Erythroblast (primary cell): ENCODE measurements at regions not wholly inside any gene's neighbourhood (a gene's known extent, or its start where the extent isn't known, plus 50 kb on each side); places are given as distances from the start of the nearest gene placed in this dataset.
"Not testable (repeated sequence)": the region's sequence is repeated elsewhere in the genome, so short reads cannot be mapped to it uniquely, and the experiment has no call there.

ENCODE experiments used
- DNase-seq, 2 experiments: peaks; one replicate each; lab custom pipeline; 2025; lab: John Stamatoyannopoulos, UW
- GATA1 ChIP-seq: IDR thresholded peaks from 2 replicates; pipeline ENCODE4 v1.6.1; 2011; ENCODE audit warnings: low read depth, mild to moderate bottlenecking, control low read depth, low read length, moderate library complexity
- POLR2A ChIP-seq: IDR thresholded peaks from 2 replicates; pipeline ENCODE4 v1.6.1; 2011; ENCODE audit warnings: mild to moderate bottlenecking, low read length

DNA sequence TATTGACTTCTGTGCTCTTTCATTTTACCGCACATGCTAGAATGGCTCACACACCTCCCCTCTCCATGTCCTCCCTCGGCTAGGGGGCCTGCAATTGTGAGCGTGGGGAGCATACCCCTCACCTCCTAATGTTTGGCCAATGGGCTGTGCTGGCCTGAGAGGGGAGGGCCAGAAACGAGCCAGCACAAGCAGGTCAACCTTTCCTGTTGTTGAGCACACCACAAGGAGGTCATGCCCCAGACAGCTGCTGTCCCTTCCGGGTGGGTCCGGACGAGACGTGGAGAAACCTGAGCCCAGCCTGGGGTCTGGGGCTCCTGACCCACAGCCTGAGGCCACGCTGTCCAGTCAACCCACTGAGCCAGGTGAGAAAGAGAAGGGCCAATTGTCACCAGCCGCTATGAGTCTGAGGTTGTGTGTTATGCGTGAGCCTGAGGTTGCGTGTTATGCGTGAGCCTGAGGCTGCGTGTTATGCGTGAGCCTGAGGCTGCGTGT is 77.4 kb downstream of the TTLL2 start:
- DNase-seq = no peak
- no peak for TF ChIP-seq POLR2A

GRCh38 chr6:167403427-167403826 is 78.5 kb downstream of the TTLL2 start:
- no peak for DNase-seq

DNA sequence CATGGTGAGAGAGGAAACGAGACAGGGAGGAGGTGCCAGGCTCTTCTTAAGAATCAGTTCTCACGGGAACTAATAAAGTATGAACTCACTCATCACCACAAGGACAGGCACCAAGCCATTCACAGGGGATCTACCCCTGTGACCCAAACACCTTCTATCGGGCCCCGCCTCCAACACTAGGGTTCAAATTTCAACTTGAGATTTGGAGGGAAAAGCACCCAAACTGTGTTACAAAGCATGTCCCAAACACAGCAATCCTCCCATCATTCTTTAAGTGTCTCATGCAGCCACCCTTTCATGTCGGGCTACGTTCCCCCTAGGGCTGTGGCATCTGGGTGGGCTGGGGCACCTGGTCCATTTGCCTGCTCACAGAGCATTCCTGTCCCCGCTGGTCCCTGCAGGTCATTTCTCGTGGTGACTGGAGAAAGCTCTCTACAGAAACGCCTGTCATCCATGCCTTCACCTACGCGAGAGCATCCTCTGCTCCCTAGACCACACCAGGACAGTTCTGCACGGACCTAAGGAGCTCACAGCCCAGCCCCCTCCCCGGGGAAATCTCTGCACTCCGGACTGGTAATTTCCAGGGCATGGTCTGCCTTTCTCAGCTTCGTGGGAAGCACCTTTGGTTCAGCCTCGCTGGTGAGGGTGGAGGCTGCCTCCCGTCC is 79.6 kb downstream of the TTLL2 start:
- no peak for DNase-seq
- TF ChIP-seq POLR2A = no peak
- no peak for TF ChIP-seq GATA1

More at GRCh38 chr6:167403427-167403826, 78.5 kb downstream of the TTLL2 start:
- TF ChIP-seq GATA1 (no peak), POLR2A (no peak)

DNA sequence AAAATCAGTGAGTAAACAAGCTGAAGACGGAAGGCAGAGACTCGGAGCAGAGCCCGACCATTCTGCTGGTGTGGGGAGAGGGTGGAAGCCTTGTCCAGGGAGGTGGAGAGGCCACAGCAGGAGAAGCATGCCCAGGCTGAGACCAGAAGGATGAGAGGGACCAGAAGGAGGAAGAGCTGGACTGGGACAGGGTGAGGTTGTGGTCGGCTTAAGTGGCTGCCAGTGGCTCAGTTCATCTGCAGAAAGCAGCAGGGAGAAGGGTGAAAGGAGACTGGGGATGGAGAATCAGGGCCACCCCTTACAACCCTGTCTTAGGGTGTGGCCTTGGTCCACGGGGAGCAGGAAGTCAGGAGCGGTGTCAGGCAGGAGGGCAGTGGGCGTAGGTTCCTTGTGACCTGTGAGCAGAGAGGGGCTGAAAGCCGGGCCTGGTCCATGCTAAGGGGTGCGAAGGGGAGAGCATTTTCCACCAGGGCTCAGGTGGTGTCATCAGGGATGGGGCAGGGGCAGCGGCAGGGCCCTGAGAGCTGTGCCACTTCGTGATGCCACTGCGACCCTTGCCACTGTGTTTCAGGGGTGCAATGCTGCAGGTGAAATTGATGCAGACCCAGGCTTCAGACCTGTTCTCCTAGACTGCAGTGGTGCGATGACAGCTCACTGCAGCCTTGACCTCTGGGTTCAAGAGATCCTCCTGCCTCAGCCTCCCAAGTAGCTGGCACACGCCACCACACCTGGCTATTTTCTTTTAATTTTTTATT is 81.1 kb downstream of the TTLL2 start:
- no peak for DNase-seq
- no peak for TF ChIP-seq GATA1
- no peak for TF ChIP-seq POLR2A

GRCh38 chr6:167406533-167407238 is 81.8 kb downstream of the TTLL2 start:
- not testable (repeated sequence) for DNase-seq

- no peak for TF ChIP-seq POLR2A
- no peak for TF ChIP-seq GATA1
- DNase-seq = no peak
Observed at GRCh38 chr6:167407239-167408064, 82.6 kb downstream of the TTLL2 start.

- TF ChIP-seq POLR2A (no peak), GATA1 (no peak)
- DNase-seq = no peak
Observed at GRCh38 chr6:167408235-167408869, 83.5 kb downstream of the TTLL2 start.

DNA sequence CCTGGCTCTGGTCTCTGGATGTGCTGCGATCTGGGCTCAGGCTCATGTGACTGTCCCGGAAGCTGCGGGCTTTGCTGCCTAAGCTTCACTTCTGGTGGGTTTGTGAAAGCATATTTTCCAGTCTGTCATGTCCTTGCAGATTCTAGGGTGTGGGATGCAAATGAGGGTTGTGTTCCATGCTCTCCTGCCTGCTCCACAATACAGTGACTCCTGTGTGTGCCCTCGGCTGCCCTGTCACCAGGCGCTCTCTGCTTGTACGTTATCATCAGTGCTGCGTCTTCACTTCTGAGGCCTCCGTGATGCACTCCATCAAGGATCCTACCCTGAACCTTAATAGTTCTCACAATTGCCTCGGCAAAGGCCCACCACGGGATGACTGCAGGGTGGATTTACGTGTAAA is 84.2 kb downstream of the TTLL2 start:
- TF ChIP-seq POLR2A (no peak), GATA1 (no peak)
- DNase-seq = no peak

- no peak for TF ChIP-seq POLR2A
- no peak for TF ChIP-seq GATA1
- no peak for DNase-seq
Observed at GRCh38 chr6:167409694-167410093, 84.8 kb downstream of the TTLL2 start.

GRCh38 chr6:167410462-167410861 is 85.6 kb downstream of the TTLL2 start:
- TF ChIP-seq POLR2A (no peak), GATA1 (no peak)
- DNase-seq = no peak

DNA sequence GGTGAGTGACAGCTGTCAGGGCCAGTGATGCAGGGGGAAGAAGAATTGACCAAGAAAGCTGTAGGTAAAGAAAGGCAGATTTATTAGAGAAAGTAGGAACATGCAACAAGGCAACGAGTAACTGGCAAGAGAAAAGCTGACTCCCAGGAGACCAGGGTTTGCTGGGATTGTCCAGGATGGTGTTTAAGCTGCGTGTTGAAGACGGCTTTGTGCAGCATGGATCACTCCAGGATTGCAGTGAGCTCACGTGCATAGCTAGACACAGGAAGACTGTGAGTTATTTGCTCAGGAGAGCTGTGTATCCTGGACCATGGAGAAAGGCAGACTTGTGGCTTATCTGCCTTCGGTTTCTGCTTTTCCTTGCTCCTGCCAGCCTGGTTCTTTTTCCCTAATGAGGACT is 87.6 kb downstream of the TTLL2 start:
- no peak for DNase-seq
- no peak for TF ChIP-seq POLR2A
- TF ChIP-seq GATA1 = no peak

DNA sequence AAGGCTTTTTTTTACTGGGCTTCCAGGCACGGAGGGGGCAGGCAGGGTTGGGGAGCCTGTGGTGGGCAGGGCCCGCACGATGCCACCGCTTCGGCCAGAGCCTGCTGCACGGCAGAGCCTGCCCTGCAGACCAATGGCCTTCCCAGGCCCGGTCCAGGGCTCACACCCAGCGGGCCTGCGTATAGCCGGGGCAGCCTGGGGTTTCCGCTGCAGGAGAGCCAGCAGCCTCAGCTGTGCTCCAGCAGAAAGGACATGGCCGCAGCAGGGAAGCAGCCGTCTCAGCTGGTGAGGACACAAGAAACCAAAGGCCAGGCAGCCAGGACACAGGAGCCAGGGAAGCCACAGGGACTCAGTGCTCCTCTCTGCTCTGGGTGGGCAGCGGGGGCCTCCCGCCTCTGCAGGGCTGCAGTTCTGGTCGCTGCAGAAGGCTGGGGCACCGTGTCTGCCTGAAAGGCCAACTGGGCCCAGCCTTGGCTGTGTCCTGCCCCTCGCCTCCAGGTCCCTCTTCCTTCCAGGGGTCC is 90.6 kb downstream of the TTLL2 start:
- DNase-seq = no peak
- TF ChIP-seq POLR2A (no peak), GATA1 (no peak)
